Thoracic aorta (tissue), 2 donors: ENCODE measurements at regions not wholly inside any gene's neighbourhood (a gene's known extent, or its start where the extent isn't known, plus 50 kb on each side); places are given as distances from the start of the nearest gene placed in this dataset.

Experiments used
- ATAC-seq: fragments of 150-250 bp; one replicate; pipeline ENCODE4 v1.8.0; 2017; ENCODE audit warnings: low read depth; ENCODE audit not compliant: insufficient number of reproducible peaks, low FRiP score
- DNase-seq: peaks from one replicate; pipeline ENCODE4 v3.0.0-alpha.2; 2020; ENCODE audit warnings: low spot score
- H3K27ac ChIP-seq, 2 donors: fragments of 200-600 bp; sonication (generic); 1 replicate in 1 of 2; 2 replicates in 1 of 2; pipeline ENCODE4 v1.5.1; 2016; ENCODE audit warnings: mild to moderate bottlenecking in 2 of 2, moderate library complexity in 2 of 2
- H3K27me3 ChIP-seq: fragments of 200-600 bp; sonication (generic); replicated peaks from 2 replicates; pipeline ENCODE4 v1.6.0; 2016; ENCODE audit warnings: mild to moderate bottlenecking; ENCODE audit not compliant: insufficient read depth
- H3K36me3 ChIP-seq: fragments of 200-600 bp; sonication (generic); one replicate; pipeline ENCODE4 v1.5.1; 2016
- H3K4me1 ChIP-seq, 2 donors: fragments of 200-600 bp; sonication (generic); 1 replicate in 1 of 2; 2 replicates in 1 of 2; pipeline versions ENCODE4 v1.5.1 to v1.6.0; 2016; ENCODE audit warnings: low read depth in 2 of 2, mild to moderate bottlenecking in 1 of 2; ENCODE audit not compliant: control insufficient read depth in 1 of 2
- H3K4me3 ChIP-seq: fragments of 200-600 bp; sonication (generic); 2 replicates; pipeline ENCODE4 v1.5.1; 2016; ENCODE audit warnings: mild to moderate bottlenecking
- H3K9me3 ChIP-seq: fragments of 200-600 bp; sonication (generic); 2 replicates; pipeline ENCODE4 v1.5.1; 2016
- CTCF ChIP-seq: fragments of 200-600 bp; sonication (generic); IDR thresholded peaks from one replicate; pipeline ENCODE4 v1.5.1; 2019; ENCODE audit warnings: antibody characterized with exemption

DNA sequence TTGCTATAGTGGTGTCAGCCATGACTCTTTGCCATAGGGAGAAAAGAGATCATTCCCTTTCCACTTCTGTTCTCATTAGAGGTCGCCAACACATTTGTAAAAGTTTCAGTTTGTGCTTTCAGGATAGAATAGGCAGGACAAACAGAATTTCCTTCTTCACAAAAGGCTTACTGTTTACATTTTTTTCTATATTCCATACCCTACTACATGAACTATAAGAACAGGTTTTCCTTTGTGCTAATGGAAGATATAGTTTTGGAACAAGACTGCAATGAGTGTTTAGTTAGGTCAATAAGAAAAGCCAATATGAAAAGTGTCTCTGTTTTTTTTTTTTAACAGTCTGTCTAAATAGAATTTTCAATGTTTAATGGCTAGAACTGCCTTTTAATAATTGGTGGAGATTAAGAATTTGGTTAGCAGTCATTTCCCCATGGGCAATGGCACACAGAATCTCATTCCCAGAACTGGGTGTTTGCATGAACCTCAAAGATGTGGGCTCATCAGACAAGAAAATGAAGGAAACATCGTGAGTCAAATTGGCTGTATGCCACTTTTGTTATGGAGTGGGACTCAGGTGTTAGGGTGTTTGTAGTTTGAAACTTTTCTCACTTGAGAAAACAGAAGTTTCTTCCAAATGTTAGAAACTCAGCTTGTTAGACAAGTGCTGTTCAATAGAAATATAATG lies 75.2 kb upstream of the PRLR start:
- no peak for ATAC-seq
- TF ChIP-seq CTCF = no peak
- Histone ChIP-seq H3K9me3 (no peaks in the 10 kb centered on the region), H3K4me3 (no peak overlapping the region), H3K27ac (no peak overlapping the region), H3K36me3 (no peaks in the 10 kb centered on the region), H3K27me3 (no peaks in the 10 kb centered on the region), H3K4me1 (no peaks in the 10 kb centered on the region)
- no peak for DNase-seq

GRCh38 chr5:35304291-35304690 lies 74.0 kb upstream of the PRLR start:
- Histone ChIP-seq H3K4me3 (no peak overlapping the region), H3K9me3 (no peaks in the 10 kb centered on the region), H3K27me3 (no peaks in the 10 kb centered on the region), H3K36me3 (no peaks in the 10 kb centered on the region), H3K27ac (no peak overlapping the region), H3K4me1 (no peaks in the 10 kb centered on the region)
- DNase-seq (no peak), ATAC-seq (no peak)
- no peak for TF ChIP-seq CTCF

GRCh38 chr5:35303152-35303551 lies 72.9 kb upstream of the PRLR start:
- TF ChIP-seq CTCF = no peak
- H3K27me3 ChIP-seq = no peaks in the 10 kb centered on the region
- no peak for DNase-seq
- H3K27ac ChIP-seq = no peak overlapping the region
- no peak for ATAC-seq
- no peak overlapping the region for H3K4me3 ChIP-seq
- no peaks in the 10 kb centered on the region for H3K9me3 ChIP-seq
- no peaks in the 10 kb centered on the region for H3K4me1 ChIP-seq
- H3K36me3 ChIP-seq = no peaks in the 10 kb centered on the region

- no peaks in the 10 kb centered on the region for H3K36me3 ChIP-seq
These were observed 72.3 kb upstream of the PRLR start for GRCh38 chr5:35302544-35302943.

DNA sequence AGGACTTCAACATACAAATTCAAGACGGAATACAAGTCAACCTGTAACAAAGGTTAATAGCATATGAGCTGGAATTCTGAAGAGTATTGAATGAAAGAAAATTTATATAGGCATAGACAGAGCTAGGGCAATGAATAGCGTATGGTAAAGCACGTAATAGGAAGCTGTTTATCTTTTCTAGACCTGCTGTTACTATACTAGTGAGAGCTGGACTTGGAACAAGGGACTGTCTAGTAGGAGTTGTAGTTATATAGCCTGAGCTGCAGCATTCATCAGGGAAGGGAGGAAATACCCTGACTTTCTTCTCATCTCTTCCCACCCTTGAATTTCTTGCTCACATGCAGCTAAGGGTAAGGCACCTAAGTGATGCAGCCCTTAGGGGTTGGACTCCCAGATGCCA lies 67.5 kb upstream of the PRLR start:
- Histone ChIP-seq H3K36me3 (no peaks in the 10 kb centered on the region), H3K27ac (no peak overlapping the region), H3K4me3 (no peak overlapping the region), H3K9me3 (no peaks in the 10 kb centered on the region), H3K4me1 (no peaks in the 10 kb centered on the region), H3K27me3 (no peaks in the 10 kb centered on the region)
- TF ChIP-seq CTCF = no peak
- no peak for DNase-seq
- no peak for ATAC-seq

More at GRCh38 chr5:35302544-35302943, 72.3 kb upstream of the PRLR start:
- no peak for DNase-seq
- Histone ChIP-seq H3K27me3 (no peaks in the 10 kb centered on the region), H3K4me1 (no peaks in the 10 kb centered on the region), H3K4me3 (no peak overlapping the region), H3K9me3 (no peaks in the 10 kb centered on the region), H3K27ac (no peak overlapping the region)
- TF ChIP-seq CTCF = no peak
- no peak for ATAC-seq
